Lower lobe of right lung (tissue), 2 donors: ENCODE measurements at regions not wholly inside any gene's neighbourhood (a gene's known extent, or its start where the extent isn't known, plus 50 kb on each side); places are given as distances from the start of the nearest gene placed in this dataset.
"Not testable (repeated sequence)": the region's sequence is repeated elsewhere in the genome, so short reads cannot be mapped to it uniquely, and the experiment has no call there.

ENCODE experiments used
- ATAC-seq, 2 donors: fragments of 200-7000 bp; cut with Tn5 transposase; one replicate each; pipeline ENCODE4 v1.9.1; 2020 to 2022; ENCODE audit warnings: mild to moderate bottlenecking in 2 of 2, moderate library complexity in 2 of 2
- DNase-seq: peaks from one replicate; pipeline ENCODE4 v3.0.0-alpha.2; 2020
- H3K27ac ChIP-seq: fragments of 200-600 bp; one replicate; pipeline ENCODE4 v1.8.0; 2022
- H3K27me3 ChIP-seq: fragments of 200-600 bp; one replicate; pipeline ENCODE4 v1.8.0; 2022; ENCODE audit warnings: low read depth
- H3K36me3 ChIP-seq: fragments of 200-600 bp; one replicate; pipeline ENCODE4 v1.8.0; 2022; ENCODE audit warnings: mild to moderate bottlenecking
- H3K4me1 ChIP-seq: fragments of 200-600 bp; one replicate; pipeline ENCODE4 v1.8.0; 2022
- H3K4me3 ChIP-seq: fragments of 200-600 bp; one replicate; pipeline ENCODE4 v1.8.0; 2022; ENCODE audit warnings: mild to moderate bottlenecking
- H3K9me3 ChIP-seq: fragments of 200-600 bp; one replicate; pipeline ENCODE4 v1.8.0; 2022
- intact Hi-C: fragments of 100-400 bp; cut with DNase I; formaldehyde crosslinking; loops from one replicate; pipeline ENCODE4 v1.11.0; 2022
- TF ChIP-seq, protein P1 (sequence below): fragments of 200-600 bp; IDR thresholded peaks from one replicate; pipeline ENCODE4 v1.8.0; 2022; ENCODE audit warnings: antibody characterized with exemption, mild to moderate bottlenecking
- donor health status: DM: no; HTN: yes; CAD: no; lungs with severe emphysema.

DNA sequence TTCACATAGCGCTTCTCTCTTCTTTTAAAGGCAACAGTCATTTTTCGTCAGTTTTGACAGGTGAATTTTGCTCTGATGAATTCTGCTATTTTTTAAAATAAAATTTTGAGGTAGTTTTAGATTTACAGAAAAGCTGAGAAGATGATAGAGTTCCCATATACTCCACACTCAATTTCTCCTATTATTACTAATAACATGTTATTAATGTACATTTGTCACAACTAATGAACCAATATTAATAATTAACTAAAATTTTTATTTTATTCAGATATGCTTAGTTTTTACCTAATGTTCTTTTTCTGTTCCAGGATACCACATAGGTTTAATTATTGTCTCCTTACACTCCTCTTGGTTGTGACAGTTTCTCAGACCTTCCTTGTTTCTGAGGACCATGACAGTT, 197.0 kb downstream of the ZC3H11B start:
- intact Hi-C loops = no loop called here
- no peak for DNase-seq

DNA sequence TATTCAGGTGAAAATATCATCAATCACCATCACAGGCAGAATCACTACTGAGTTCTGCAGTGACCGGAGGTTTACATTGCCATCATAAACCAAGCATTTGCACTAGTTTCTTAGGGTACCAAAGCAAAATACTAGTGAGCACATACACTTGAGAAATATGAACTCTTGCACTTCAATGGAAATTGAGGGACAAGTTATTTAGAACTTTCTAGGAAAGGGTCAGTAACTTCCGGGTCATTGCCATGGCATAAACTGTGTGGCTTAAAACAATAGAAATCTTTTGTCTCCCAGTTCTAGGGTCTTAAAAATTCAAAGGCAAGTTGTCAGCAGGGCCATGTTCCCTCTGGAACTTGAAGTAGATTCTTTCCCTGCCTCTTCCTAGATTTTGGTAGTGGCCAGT, 197.5 kb downstream of the ZC3H11B start:
- H3K27me3 ChIP-seq = no peaks in the 10 kb centered on the region
- intact Hi-C loops = no loop called here
- TF ChIP-seq, protein P1, sequence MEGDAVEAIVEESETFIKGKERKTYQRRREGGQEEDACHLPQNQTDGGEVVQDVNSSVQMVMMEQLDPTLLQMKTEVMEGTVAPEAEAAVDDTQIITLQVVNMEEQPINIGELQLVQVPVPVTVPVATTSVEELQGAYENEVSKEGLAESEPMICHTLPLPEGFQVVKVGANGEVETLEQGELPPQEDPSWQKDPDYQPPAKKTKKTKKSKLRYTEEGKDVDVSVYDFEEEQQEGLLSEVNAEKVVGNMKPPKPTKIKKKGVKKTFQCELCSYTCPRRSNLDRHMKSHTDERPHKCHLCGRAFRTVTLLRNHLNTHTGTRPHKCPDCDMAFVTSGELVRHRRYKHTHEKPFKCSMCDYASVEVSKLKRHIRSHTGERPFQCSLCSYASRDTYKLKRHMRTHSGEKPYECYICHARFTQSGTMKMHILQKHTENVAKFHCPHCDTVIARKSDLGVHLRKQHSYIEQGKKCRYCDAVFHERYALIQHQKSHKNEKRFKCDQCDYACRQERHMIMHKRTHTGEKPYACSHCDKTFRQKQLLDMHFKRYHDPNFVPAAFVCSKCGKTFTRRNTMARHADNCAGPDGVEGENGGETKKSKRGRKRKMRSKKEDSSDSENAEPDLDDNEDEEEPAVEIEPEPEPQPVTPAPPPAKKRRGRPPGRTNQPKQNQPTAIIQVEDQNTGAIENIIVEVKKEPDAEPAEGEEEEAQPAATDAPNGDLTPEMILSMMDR = no peak
- DNase-seq = no peak
- no peaks in the 10 kb centered on the region for H3K9me3 ChIP-seq
- H3K4me3 ChIP-seq = no peak overlapping the region
- no peaks in the 10 kb centered on the region for H3K36me3 ChIP-seq
- ATAC-seq = no peak
- no peak overlapping the region for H3K27ac ChIP-seq
- peaks cover 5% of the 10 kb centered on the region for H3K4me1 ChIP-seq

More for the DNA sequence above, 197.0 kb downstream of the ZC3H11B start:
- TF ChIP-seq, protein P1 = no peak
- Histone ChIP-seq H3K36me3 (no peaks in the 10 kb centered on the region), H3K9me3 (no peaks in the 10 kb centered on the region), H3K4me3 (no peak overlapping the region), H3K27ac (no peak overlapping the region), H3K27me3 (no peaks in the 10 kb centered on the region), H3K4me1 (peaks cover 5% of the 10 kb centered on the region)
- no peak for ATAC-seq

DNA sequence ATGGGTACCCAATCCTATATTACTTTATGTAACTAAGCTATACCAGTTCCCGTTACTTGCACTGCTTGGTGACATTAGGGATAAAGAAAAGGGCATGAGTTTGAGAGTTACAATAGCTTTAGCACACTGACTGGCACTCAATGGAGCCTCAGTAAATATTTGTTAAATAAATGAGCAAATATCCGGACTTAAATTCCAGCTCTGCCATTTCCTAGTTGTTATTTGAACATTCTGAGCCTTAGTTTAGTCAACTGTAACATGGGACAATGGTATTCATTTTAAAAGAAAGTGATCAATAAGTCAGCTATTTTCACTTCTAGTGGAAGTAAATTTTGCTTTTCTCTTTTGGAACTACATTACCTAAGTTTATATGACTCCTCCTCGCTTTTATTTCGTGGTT, 198.7 kb downstream of the ZC3H11B start:
- H3K36me3 ChIP-seq = no peaks in the 10 kb centered on the region
- ATAC-seq (no peak), DNase-seq (no peak)
- H3K4me3 ChIP-seq = no peak overlapping the region
- H3K9me3 ChIP-seq = no peaks in the 10 kb centered on the region
- peaks cover 5% of the 10 kb centered on the region for H3K4me1 ChIP-seq
- H3K27ac ChIP-seq = no peak overlapping the region
- no peaks in the 10 kb centered on the region for H3K27me3 ChIP-seq
- intact Hi-C loops = no loop called here
- TF ChIP-seq, protein P1 = no peak

DNA sequence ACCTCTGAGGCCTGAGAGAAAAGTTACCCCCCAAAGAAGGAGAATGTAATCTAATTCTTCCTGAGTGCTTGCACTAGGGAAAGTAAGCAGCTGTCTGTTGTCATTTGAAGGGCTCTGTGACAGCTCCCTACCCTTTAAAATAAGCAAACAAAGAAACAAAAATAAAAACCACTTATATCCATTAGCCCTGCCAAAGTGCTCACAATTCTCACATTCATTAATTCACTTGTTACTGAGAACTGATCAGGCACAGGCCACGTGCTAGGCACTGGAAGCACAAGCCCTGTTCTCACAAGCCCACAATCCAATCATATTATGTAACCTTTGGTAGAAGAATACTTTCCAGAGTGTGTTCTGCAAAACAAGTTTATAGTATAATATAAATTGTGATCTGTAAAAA, 199.4 kb downstream of the ZC3H11B start:
- intact Hi-C loops = no loop called here
- TF ChIP-seq, protein P1 = no peak
- ATAC-seq (no peak), DNase-seq (no peak)
- Histone ChIP-seq H3K9me3 (no peaks in the 10 kb centered on the region), H3K4me1 (peaks cover 5% of the 10 kb centered on the region), H3K36me3 (no peaks in the 10 kb centered on the region), H3K27me3 (no peaks in the 10 kb centered on the region), H3K4me3 (no peak overlapping the region), H3K27ac (no peak overlapping the region)

DNA sequence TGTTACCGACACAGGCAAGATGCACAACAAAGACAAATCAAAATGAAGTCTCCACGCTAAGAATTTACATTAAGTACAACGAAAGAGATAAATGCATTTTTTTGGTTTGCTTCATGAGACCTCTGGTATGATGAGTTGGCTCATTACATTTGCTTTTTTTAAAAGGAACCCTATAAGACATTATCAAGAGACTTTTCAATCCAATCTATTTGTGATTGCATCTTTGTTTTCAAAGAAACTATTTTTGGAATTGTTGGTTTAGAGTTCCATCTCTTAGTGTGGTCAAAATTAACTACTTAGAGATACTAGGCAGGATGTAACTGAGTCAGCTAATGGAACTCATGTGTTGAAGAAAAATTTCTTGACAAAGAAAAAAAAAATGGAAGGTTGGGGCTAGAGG, 200.1 kb downstream of the ZC3H11B start:
- TF ChIP-seq, protein P1 = no peak
- no peaks in the 10 kb centered on the region for H3K27me3 ChIP-seq
- ATAC-seq = no peak
- peaks cover 5% of the 10 kb centered on the region for H3K4me1 ChIP-seq
- intact Hi-C loops = no loop called here
- H3K27ac ChIP-seq = no peak overlapping the region
- no peaks in the 10 kb centered on the region for H3K9me3 ChIP-seq
- no peak for DNase-seq
- no peaks in the 10 kb centered on the region for H3K36me3 ChIP-seq
- no peak overlapping the region for H3K4me3 ChIP-seq

DNA sequence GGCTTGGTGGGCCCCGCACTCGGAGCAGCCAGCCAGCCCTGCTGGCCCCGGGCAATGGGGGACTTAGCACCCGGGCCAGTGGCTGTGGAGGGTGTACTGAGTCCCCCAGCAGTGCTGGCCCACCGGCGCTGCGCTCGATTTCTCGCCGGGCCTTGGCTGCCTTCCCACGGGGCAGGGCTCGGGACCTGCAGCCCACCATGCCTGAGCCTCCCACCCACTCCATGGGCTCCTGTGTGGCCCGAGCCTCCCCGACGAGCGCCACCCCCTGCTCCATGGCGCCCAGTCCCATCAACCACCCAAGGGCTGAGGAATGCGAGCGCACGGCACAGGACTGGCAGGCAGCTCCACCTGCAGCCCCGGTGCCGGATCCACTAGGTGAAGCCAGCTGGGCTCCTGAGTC, 202.2 kb downstream of the ZC3H11B start:
- DNase-seq, intact Hi-C loops, H3K27ac ChIP-seq, H3K27me3 ChIP-seq, H3K9me3 ChIP-seq, H3K36me3 ChIP-seq, H3K4me1 ChIP-seq, H3K4me3 ChIP-seq, ATAC-seq: not testable (repeated sequence)
